Osteoblast (primary cell): ENCODE measurements at regions not wholly inside any gene's neighbourhood (a gene's known extent, or its start where the extent isn't known, plus 50 kb on each side); places are given as distances from the start of the nearest gene placed in this dataset.

Experiments used
- DNase-seq: peaks from one replicate; pipeline ENCODE4 v3.0.0; 2011; ENCODE audit warnings: low spot score, mixed read lengths; ENCODE audit not compliant: insufficient read length; ENCODE audit errors: missing footprints
- H2AFZ ChIP-seq: 2 replicates; pipeline ENCODE4 v1.6.0; 2011; ENCODE audit warnings: mild to moderate bottlenecking, low read length
- H3K27ac ChIP-seq: 2 replicates; pipeline ENCODE4 v1.5.1; 2011; ENCODE audit warnings: mild to moderate bottlenecking, low read depth, low read length, moderate library complexity
- H3K27me3 ChIP-seq: 2 replicates; pipeline ENCODE4 v1.6.0; 2012; ENCODE audit warnings: mild to moderate bottlenecking, control low read depth, inconsistent platforms, low read length, moderate library complexity; ENCODE audit not compliant: insufficient read depth
- H3K36me3 ChIP-seq: 2 replicates; pipeline ENCODE4 v1.5.1; 2011; ENCODE audit warnings: mild to moderate bottlenecking, low read length, control low read depth, moderate library complexity; ENCODE audit not compliant: insufficient read depth
- H3K4me1 ChIP-seq: 2 replicates; pipeline ENCODE4 v1.5.1; 2011; ENCODE audit warnings: mild to moderate bottlenecking, low read length, control low read depth, moderate library complexity; ENCODE audit not compliant: insufficient read depth
- H3K4me2 ChIP-seq: 2 replicates; pipeline ENCODE4 v1.6.0; 2011; ENCODE audit warnings: mild to moderate bottlenecking, low read length; ENCODE audit not compliant: insufficient read depth
- H3K4me3 ChIP-seq: fragments of 200-600 bp; sonication (generic); 3 replicates; pipeline ENCODE4 v1.5.1; 2012; ENCODE audit warnings: mild to moderate bottlenecking, low read length, inconsistent platforms; ENCODE audit not compliant: insufficient read depth
- H3K79me2 ChIP-seq: 2 replicates; pipeline ENCODE4 v1.6.0; 2012; ENCODE audit warnings: mild to moderate bottlenecking, low read length, control low read depth, inconsistent platforms; ENCODE audit not compliant: insufficient read depth
- H3K9me3 ChIP-seq: 2 replicates; pipeline ENCODE4 v1.5.1; 2011; ENCODE audit warnings: low read depth, low read length, control low read depth
- H4K20me1 ChIP-seq: 2 replicates; pipeline ENCODE4 v1.6.0; 2012; ENCODE audit warnings: mild to moderate bottlenecking, low read length, control low read depth; ENCODE audit not compliant: insufficient read depth
- CTCF ChIP-seq: IDR thresholded peaks from 2 replicates; pipeline ENCODE4 v1.5.1; 2011; ENCODE audit warnings: mild to moderate bottlenecking, low read depth, low read length, moderate library complexity; ENCODE audit errors: extremely low read depth

DNA sequence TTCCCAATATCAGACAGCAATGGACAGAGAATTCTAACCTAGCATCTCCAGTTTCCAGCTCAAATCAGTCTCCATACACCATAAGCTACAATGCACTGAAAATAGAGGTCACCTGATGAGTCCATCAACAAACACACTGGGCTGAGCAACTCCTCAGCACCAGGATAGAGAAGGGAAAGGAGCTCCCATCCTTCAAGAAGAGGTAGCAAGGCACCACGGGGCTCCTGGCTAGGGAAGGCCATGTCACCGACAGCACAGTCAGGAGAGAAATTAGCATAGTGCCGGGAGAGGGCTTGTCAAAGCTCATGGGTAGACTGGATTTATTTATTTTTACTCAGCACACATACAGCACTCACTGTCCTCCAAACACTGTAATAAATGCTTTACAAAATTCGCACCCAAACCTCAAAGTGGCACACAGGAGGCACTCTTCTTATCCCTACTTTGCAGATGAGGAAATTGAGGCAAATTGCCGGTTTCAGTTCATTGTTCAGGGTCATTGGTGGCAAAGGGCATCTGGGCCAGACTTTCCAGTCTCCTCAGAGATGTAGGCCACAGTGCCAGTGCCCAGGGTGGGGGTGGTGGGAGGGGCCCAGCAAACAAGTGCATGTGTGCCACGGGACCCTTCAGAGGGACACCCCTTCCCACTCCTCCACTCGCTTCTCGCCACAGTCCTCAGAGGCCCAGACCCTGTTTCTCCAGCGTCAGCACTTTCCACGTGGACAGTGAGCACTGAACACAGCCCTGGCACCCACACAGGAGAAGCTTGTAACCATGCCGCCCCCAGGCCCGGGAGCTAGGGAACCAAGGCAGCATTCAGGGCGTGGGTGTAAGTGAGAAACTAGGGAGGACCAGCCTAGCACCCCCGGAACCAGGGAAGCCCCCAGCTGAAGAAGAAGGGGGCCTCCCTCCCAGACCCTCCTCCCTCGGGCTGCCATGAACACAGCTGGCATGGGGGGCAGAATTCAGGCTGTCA, 1417.4 kb downstream of the TBC1D22A start:
- Histone ChIP-seq H4K20me1 (no peaks in the 10 kb centered on the region), H2AFZ (no peak overlapping the region), H3K27ac (no peak overlapping the region), H3K9me3 (peaks cover 2% of the 10 kb centered on the region), H3K4me3 (no peak overlapping the region), H3K79me2 (no peaks in the 10 kb centered on the region), H3K4me2 (no peak overlapping the region), H3K4me1 (no peaks in the 10 kb centered on the region), H3K27me3 (no peaks in the 10 kb centered on the region), H3K36me3 (no peaks in the 10 kb centered on the region)
- no peak for DNase-seq
- TF ChIP-seq CTCF = no peak

DNA sequence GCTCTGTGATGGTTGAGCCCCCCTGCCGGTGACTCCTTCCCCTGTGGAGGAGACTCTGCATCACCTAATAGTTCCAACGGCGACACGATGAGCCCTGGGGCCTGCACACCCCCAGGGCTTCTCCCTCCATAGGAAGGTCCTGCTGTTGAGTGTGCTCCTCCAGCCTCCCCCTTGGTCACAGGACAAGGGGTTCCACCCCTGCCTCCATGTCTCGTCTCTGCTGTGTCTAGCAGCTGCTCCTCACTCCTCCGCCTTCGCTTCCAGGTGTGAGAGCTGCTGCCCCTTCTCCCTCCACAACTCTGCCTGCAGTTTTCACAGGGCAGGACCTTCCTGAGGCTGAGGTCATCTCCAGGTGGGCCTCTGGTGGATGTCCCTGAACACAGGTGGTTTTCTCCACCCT, 1416.1 kb downstream of the TBC1D22A start:
- no peak for DNase-seq
- Histone ChIP-seq H3K4me2 (no peak overlapping the region), H3K9me3 (peaks cover 2% of the 10 kb centered on the region), H3K27me3 (no peaks in the 10 kb centered on the region), H4K20me1 (no peaks in the 10 kb centered on the region), H3K27ac (no peak overlapping the region), H3K4me1 (no peaks in the 10 kb centered on the region), H3K36me3 (no peaks in the 10 kb centered on the region), H3K4me3 (no peak overlapping the region), H3K79me2 (no peaks in the 10 kb centered on the region), H2AFZ (no peak overlapping the region)
- TF ChIP-seq CTCF = no peak

GRCh38 chr22:48177631-48178030, 1415.2 kb downstream of the TBC1D22A start:
- no peaks in the 10 kb centered on the region for H3K36me3 ChIP-seq
- no peaks in the 10 kb centered on the region for H4K20me1 ChIP-seq
- no peak overlapping the region for H2AFZ ChIP-seq
- no peak overlapping the region for H3K27ac ChIP-seq
- no peaks in the 10 kb centered on the region for H3K27me3 ChIP-seq
- H3K4me1 ChIP-seq = no peaks in the 10 kb centered on the region
- H3K9me3 ChIP-seq = peaks cover 2% of the 10 kb centered on the region
- H3K4me3 ChIP-seq = no peak overlapping the region
- no peaks in the 10 kb centered on the region for H3K79me2 ChIP-seq
- DNase-seq = no peak
- no peak for TF ChIP-seq CTCF
- no peak overlapping the region for H3K4me2 ChIP-seq

GRCh38 chr22:48175721-48176120, 1413.3 kb downstream of the TBC1D22A start:
- Histone ChIP-seq H3K4me1 (no peaks in the 10 kb centered on the region), H4K20me1 (no peaks in the 10 kb centered on the region), H3K4me2 (no peak overlapping the region), H3K27me3 (no peaks in the 10 kb centered on the region), H3K36me3 (no peaks in the 10 kb centered on the region), H3K27ac (no peak overlapping the region), H3K9me3 (peaks cover 8% of the 10 kb centered on the region), H2AFZ (no peak overlapping the region), H3K79me2 (no peaks in the 10 kb centered on the region), H3K4me3 (no peak overlapping the region)
- no peak for TF ChIP-seq CTCF
- DNase-seq = no peak
